ENCODE measurements at regions not wholly inside any gene's neighbourhood (a gene's known extent, or its start where the extent isn't known, plus 50 kb on each side); places are given as distances from the start of the nearest gene placed in this dataset.

- no peak for DNase-seq (ENCODE audit: extremely low read depth in 1 of 2, low read depth in 1 of 2)
These were observed 130.5 kb upstream of the ZNF644 start for GRCh38 chr1:91152331-91152730.

- no peak for DNase-seq (ENCODE audit: extremely low read depth in 1 of 2, low read depth in 1 of 2)
These were observed 129.9 kb upstream of the ZNF644 start for GRCh38 chr1:91151702-91152101.

DNA sequence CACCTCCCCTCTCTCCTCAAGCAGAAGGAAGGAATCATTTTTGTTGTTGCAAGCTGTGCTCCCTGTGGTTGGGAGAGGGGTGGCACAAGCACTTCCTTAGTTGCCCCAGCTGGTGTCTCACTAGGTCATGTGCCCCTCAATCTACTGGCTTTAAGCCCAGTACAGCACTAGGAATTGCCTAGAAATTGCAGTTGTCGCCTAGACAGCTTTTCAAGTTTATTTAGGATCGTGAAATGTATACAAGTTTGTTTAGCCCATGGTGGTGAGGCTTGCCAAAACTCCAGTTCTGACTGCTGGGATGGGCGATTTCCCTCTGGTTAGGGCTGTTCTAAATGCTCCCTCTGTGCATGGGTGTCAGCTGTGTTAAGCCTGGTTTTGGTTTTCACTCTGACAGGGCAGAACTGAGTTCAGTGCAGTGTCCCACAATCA, 126.8 kb upstream of the ZNF644 start:
- DNase-seq (ENCODE audit: extremely low read depth in 1 of 2, low read depth in 1 of 2): no peak

DNA sequence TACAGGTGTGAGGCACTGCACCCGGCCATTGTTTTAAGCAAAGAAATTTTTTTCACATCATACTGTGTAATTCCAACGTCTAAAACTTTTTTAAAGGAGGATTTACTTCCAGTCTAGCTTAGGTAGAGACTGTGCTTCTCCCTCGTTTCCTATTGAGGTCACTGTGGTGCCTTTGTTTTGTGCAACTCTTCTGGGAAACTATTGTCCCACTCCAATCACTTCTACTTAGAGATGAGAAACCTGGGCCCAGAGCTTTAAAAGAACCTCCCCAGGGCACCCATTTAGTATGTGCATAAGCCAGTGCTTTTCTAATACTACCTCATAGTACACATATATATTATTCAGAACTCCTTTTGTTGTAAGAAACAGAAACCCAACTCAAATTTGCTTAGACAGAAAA, 120.0 kb upstream of the ZNF644 start:
- DNase-seq (ENCODE audit: extremely low read depth in 1 of 2, low read depth in 1 of 2): no peak

DNA sequence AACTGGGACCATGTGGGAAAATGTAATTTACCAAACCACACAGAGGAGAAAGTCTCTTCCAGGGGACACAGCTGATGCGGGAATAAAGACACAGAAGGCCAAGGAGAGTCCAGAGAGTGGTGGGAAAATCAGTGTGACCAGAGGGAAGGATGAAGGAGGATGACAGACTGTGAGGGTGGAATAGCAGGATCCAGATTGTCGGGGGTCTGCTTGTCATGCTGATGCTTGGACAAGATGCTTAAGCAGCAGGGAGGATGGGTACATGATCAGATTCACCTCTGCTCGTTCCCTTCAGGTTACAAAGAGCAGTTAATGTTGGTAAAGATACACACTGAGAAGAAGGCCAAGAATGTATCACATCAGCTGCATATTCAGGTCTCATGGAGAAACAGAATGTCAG, 117.1 kb upstream of the ZNF644 start:
- DNase-seq (ENCODE audit: extremely low read depth in 1 of 2, low read depth in 1 of 2): no peak

- DNase-seq (ENCODE audit: extremely low read depth in 1 of 2, low read depth in 1 of 2): no peak
These were observed 115.5 kb upstream of the ZNF644 start for GRCh38 chr1:91137173-91137852.

- no peak for DNase-seq (ENCODE audit: extremely low read depth in 1 of 2, low read depth in 1 of 2)
These were observed 114.0 kb upstream of the ZNF644 start for GRCh38 chr1:91135799-91136198.

DNA sequence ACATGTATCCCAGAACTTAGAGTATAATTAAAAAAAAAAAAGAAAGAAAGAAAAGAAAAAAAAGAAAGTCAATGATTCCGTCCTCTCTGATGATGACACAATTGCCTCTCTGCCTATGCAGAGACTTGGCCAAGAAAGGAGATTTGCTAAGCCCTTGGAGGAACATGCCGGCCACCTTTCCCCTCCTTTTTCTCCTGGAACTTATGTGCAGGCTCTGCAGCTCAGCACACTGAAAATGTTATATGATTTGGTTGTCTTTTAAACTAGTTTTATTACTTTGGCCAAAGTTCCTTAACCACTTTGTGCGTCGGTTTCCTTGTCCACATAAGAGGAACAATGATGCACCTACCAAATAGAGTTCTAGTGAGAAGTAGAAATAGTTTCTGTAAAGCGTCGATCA, 111.4 kb upstream of the ZNF644 start:
- no peak for DNase-seq (ENCODE audit: extremely low read depth in 1 of 2, low read depth in 1 of 2)

DNA sequence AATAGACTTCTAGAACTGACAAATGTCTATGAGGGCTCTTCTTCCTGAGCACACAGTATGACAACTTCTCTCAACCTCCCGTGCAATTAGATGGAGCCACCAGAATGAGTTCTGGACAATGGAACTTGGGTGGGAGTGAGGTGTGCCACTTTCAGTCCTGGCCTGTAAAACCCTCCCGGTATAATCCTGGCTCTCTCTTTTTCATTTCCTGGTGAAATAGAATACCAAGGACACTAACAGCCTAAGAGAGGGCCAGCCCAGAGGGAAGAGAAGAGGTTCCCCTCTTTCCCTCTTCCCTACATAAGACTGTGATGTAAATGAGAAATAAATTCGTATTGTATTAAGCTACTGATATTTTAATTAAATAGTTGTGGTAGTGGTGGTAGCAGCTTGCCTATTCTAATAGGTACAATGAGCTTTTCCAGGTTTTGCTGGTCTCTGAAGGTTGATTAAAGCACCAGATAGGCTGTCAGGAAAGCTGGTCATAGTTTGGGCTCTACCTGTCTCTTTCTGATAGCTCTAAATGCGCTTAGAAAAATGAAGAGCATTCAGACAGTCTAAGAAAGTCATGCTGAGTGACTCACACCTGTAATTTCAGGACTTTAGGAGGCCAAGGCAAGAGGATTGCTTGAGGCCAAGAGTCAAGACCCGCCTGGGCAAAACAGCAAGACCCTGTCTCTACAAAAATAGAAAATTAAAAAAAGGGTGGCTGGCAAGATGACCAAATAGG, 108.6 kb upstream of the ZNF644 start:
- no peak for DNase-seq (ENCODE audit: extremely low read depth in 1 of 2, low read depth in 1 of 2)

GRCh38 chr1:91129458-91129857, 107.6 kb upstream of the ZNF644 start:
- no peak for DNase-seq (ENCODE audit: extremely low read depth in 1 of 2, low read depth in 1 of 2)

- no peak for DNase-seq (ENCODE audit: extremely low read depth in 1 of 2, low read depth in 1 of 2)
These were observed 107.2 kb upstream of the ZNF644 start for GRCh38 chr1:91129017-91129416.

DNA sequence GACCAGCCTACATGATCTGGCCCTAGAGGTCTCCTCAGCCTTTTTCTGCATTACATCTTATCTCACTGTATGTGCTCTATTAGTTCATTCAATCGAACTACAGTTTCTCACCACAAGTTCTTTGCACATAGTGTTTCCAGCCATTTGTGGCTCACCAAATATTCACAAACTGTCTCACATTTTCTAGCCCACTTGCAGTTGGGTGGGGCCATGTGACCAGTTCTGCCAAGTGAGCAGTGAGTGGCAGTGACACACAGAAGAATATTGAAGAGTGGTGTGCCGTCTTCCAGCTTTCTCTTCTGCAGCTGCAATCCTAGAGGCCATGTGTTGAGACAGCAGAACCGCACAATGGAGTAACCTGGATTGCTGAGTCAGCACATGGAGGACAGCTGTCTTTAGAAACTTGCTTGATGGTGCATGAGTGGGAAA, 103.2 kb upstream of the ZNF644 start:
- no peak for DNase-seq (ENCODE audit: extremely low read depth in 1 of 2, low read depth in 1 of 2)

- DNase-seq (ENCODE audit: extremely low read depth in 1 of 2, low read depth in 1 of 2): no peak
These were observed 102.6 kb upstream of the ZNF644 start for GRCh38 chr1:91124290-91124985.

- no peak for DNase-seq (ENCODE audit: extremely low read depth in 1 of 2, low read depth in 1 of 2)
These were observed 101.9 kb upstream of the ZNF644 start for GRCh38 chr1:91123773-91124172.

- DNase-seq (ENCODE audit: extremely low read depth in 1 of 2, low read depth in 1 of 2): no peak
These were observed 101.5 kb upstream of the ZNF644 start for GRCh38 chr1:91123319-91123718.

DNA sequence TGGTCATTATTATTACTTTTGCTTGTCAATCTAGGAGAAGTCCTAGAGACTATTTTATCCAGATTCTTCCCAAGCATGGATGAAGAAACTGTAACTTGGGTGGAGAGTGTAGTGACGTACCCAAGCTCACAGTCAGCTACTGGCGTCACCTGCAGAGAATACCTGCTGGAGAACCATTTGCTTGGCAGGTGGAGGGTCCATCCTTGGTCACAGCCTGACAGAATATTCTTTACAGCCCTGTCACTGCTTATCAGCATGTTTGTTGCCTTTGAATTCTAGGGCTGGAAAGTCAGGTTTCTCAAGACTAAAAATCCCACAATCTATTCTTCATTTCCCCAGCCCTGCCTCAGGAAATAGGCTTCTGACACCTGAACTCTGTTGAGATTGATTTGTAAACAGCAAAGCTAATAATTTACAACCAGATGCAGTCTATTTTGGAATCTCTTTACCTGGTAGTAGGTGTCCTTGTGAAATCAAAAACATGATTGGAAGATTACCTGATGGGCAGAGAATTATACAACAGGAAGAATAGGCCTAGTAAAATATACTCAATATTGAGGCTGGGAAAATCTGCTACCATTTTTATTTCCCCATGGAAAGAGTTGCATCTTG, 100.4 kb upstream of the ZNF644 start:
- no peak for DNase-seq (ENCODE audit: extremely low read depth in 1 of 2, low read depth in 1 of 2)

GRCh38 chr1:91121366-91121765, 99.5 kb upstream of the ZNF644 start:
- no peak for DNase-seq (ENCODE audit: extremely low read depth in 1 of 2, low read depth in 1 of 2)

GRCh38 chr1:91120936-91121335, 99.1 kb upstream of the ZNF644 start:
- DNase-seq (ENCODE audit: extremely low read depth in 1 of 2, low read depth in 1 of 2): no peak

GRCh38 chr1:91120421-91120820, 98.6 kb upstream of the ZNF644 start:
- DNase-seq (ENCODE audit: extremely low read depth in 1 of 2, low read depth in 1 of 2): no peak

DNA sequence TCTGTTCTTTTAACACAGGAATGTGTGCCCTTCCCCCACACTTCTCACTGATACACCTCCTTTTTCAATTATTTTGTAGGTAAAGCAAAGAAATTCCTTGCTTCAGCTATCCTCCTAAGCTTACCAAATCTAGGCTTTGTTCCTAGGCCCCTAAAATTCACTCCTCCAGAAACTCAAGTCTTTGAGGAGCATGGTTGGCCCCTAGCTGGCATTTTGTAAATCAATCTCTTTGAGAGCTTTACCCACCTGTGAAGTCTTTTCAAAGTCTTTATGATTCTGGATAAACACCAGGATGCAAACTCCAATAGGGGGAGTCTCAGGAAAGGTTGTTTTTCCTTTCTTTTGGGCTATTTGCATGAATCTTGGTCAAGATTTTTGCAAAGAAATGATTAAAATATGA, 82.9 kb upstream of the ZNF644 start:
- DNase-seq (ENCODE audit: extremely low read depth in 1 of 2, low read depth in 1 of 2): no peak

DNA sequence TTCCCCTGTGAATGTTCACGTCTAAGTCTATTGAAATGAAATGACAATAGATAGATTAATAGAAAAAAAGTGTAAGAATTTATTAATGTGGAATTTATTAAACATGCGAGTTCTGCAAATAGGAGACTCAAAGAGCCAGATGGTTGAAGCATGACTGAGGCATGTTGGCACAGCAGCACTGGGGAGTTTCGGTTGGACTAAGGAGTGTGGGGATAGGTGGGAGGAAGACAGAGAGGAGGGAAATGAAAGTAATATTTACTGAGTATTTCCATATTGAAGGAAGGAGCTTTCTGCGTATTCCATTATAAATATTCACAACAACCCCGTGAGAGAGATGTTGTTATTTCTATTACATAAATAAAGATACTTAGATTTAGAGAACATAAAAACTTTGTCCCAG, 79.5 kb upstream of the ZNF644 start:
- no peak for DNase-seq (ENCODE audit: extremely low read depth in 1 of 2, low read depth in 1 of 2)

All from activated CD8-positive, alpha-beta memory T cell treated with anti-CD3 and anti-CD28 coated beads for 1 hour (primary cell).